OCI-LY1 (cell line): ENCODE measurements at regions not wholly inside any gene's neighbourhood (a gene's known extent, or its start where the extent isn't known, plus 50 kb on each side); places are given as distances from the start of the nearest gene placed in this dataset.
"Not testable (repeated sequence)": the region's sequence is repeated elsewhere in the genome, so short reads cannot be mapped to it uniquely, and the experiment has no call there.

ENCODE experiments used
- EZH2 ChIP-seq: fragments of 200-600 bp; sonication (generic), shearing (Covaris generic); IDR thresholded peaks from 2 replicates; pipeline ENCODE4 v1.8.0; 2017; ENCODE audit warnings: borderline replicate concordance, mixed run types, mild to moderate bottlenecking, antibody characterized with exemption, low read length, moderate library complexity, mixed read lengths
- TF ChIP-seq, protein P1 (sequence below): fragments of 200-600 bp; sonication (generic), shearing (Covaris generic); IDR thresholded peaks from 2 replicates; pipeline ENCODE4 v1.5.1; 2017; ENCODE audit warnings: mild to moderate bottlenecking, antibody characterized with exemption, low read length, moderate library complexity, mixed read lengths

DNA sequence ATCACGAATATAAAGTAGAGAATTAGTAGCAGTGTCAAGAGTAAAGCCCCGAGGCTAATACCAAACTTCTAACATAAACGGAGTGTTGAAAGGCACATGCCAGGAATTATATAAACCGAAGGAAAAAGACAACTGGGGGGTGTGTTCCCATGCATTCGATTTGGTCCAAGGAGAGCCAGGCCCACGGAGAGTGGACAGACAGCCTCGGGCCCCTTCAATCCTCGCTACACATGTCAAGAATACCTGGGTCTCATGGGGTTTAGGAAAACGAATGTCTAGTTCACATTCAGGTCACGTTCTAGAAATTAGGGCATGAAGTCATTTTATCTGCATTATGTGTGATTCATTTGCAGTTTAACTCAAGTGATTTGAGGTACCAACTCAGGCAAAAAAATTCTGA is 343.7 kb downstream of the BCL2L11 start:
- TF ChIP-seq, protein P1, sequence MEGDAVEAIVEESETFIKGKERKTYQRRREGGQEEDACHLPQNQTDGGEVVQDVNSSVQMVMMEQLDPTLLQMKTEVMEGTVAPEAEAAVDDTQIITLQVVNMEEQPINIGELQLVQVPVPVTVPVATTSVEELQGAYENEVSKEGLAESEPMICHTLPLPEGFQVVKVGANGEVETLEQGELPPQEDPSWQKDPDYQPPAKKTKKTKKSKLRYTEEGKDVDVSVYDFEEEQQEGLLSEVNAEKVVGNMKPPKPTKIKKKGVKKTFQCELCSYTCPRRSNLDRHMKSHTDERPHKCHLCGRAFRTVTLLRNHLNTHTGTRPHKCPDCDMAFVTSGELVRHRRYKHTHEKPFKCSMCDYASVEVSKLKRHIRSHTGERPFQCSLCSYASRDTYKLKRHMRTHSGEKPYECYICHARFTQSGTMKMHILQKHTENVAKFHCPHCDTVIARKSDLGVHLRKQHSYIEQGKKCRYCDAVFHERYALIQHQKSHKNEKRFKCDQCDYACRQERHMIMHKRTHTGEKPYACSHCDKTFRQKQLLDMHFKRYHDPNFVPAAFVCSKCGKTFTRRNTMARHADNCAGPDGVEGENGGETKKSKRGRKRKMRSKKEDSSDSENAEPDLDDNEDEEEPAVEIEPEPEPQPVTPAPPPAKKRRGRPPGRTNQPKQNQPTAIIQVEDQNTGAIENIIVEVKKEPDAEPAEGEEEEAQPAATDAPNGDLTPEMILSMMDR: not testable (repeated sequence)
- not testable (repeated sequence) for TF ChIP-seq EZH2
